Activated CD8-positive, alpha-beta T cell treated with anti-CD3 and anti-CD28 coated beads for 36 hours (primary cell): ENCODE measurements at regions not wholly inside any gene's neighbourhood (a gene's known extent, or its start where the extent isn't known, plus 50 kb on each side); places are given as distances from the start of the nearest gene placed in this dataset.

Experiments used
- ATAC-seq: fragments of 200-7000 bp; cut with Tn5 transposase; one replicate; pipeline ENCODE4 v1.10.0; 2021; ENCODE audit warnings: mild to moderate bottlenecking, moderate library complexity
- CTCF ChIA-PET: fragments of 350-600 bp; sonication (Branson Sonifier 250); formaldehyde crosslinking; loops from one replicate; lab custom pipeline; 2021; ENCODE audit warnings: antibody characterized with exemption; lab: Charles Lee
- POLR2A ChIA-PET: fragments of 350-600 bp; sonication (Branson Sonifier 250); formaldehyde crosslinking; loops from one replicate; lab custom pipeline; 2021; ENCODE audit warnings: antibody characterized with exemption; lab: Charles Lee
- DNase-seq: peaks from one replicate; pipeline ENCODE4 v3.0.0-alpha.2; 2020
- H3K27ac Mint-ChIP-seq: one replicate; pipeline ENCODE4 v1.8.0; 2021; ENCODE audit warnings: mild to moderate bottlenecking, mixed read lengths
- H3K27me3 Mint-ChIP-seq: one replicate; pipeline ENCODE4 v1.8.0; 2021; ENCODE audit warnings: mixed read lengths
- H3K36me3 Mint-ChIP-seq: one replicate; pipeline ENCODE4 v1.8.0; 2021; ENCODE audit warnings: low read depth, mixed read lengths
- H3K4me1 Mint-ChIP-seq: one replicate; pipeline ENCODE4 v1.8.0; 2021; ENCODE audit warnings: low read depth, mixed read lengths
- H3K4me3 Mint-ChIP-seq: one replicate; pipeline ENCODE4 v1.8.0; 2021; ENCODE audit warnings: mild to moderate bottlenecking, moderate library complexity, mixed read lengths
- H3K9me3 Mint-ChIP-seq: one replicate; pipeline ENCODE4 v1.8.0; 2021; ENCODE audit warnings: mixed read lengths
- CTCF ChIP-seq: fragments of 200-600 bp; IDR thresholded peaks from one replicate; pipeline ENCODE4 v1.8.0; 2022; ENCODE audit warnings: antibody characterized with exemption, mild to moderate bottlenecking
- intact Hi-C: fragments of 100-400 bp; cut with micrococcal nuclease; formaldehyde crosslinking; loops from one replicate; pipeline ENCODE4 v1.10.0; 2022

GRCh38 chr4:124851741-124852140 lies 139.2 kb upstream of the ANKRD50 start:
- Mint-ChIP-seq H3K4me3 (no peak overlapping the region), H3K9me3 (peaks cover 2% of the 10 kb centered on the region), H3K36me3 (no peaks in the 10 kb centered on the region), H3K4me1 (no peaks in the 10 kb centered on the region), H3K27me3 (no peaks in the 10 kb centered on the region), H3K27ac (no peak overlapping the region)
- intact Hi-C loops: no loop called here
- CTCF ChIA-PET: no interaction called here
- DNase-seq (no peak), ATAC-seq (no peak)
- no peak for TF ChIP-seq CTCF
- POLR2A ChIA-PET: no interaction called here

GRCh38 chr4:124846306-124846705 lies 133.8 kb upstream of the ANKRD50 start:
- TF ChIP-seq CTCF: no peak
- H3K4me1 Mint-ChIP-seq: no peaks in the 10 kb centered on the region
- intact Hi-C loops: no loop called here

GRCh38 chr4:124839786-124840390 lies 127.4 kb upstream of the ANKRD50 start:
- Mint-ChIP-seq H3K4me1 (no peaks in the 10 kb centered on the region), H3K27me3 (no peaks in the 10 kb centered on the region), H3K27ac (no peak overlapping the region), H3K9me3 (peaks cover 34% of the 10 kb centered on the region), H3K4me3 (no peak overlapping the region), H3K36me3 (no peaks in the 10 kb centered on the region)
- ATAC-seq (no peak), DNase-seq (no peak)
- POLR2A ChIA-PET: no interaction called here
- CTCF ChIA-PET: no interaction called here
- intact Hi-C loops: no loop called here
- no peak for TF ChIP-seq CTCF

More at GRCh38 chr4:124846306-124846705, 133.8 kb upstream of the ANKRD50 start:
- H3K27ac Mint-ChIP-seq: no peak overlapping the region
- ChIA-PET CTCF (no interaction called here), POLR2A (no interaction called here)
- no peaks in the 10 kb centered on the region for H3K36me3 Mint-ChIP-seq
- H3K27me3 Mint-ChIP-seq: no peaks in the 10 kb centered on the region
- H3K9me3 Mint-ChIP-seq: peaks cover 12% of the 10 kb centered on the region
- DNase-seq (no peak), ATAC-seq (no peak)
- H3K4me3 Mint-ChIP-seq: no peak overlapping the region

GRCh38 chr4:124833831-124834505 lies 121.4 kb upstream of the ANKRD50 start:
- intact Hi-C loops: no loop called here
- H3K36me3 Mint-ChIP-seq: no peaks in the 10 kb centered on the region
- CTCF ChIA-PET: no interaction called here

More at GRCh38 chr4:124833831-124834505, 121.4 kb upstream of the ANKRD50 start:
- POLR2A ChIA-PET: interaction anchor here (0.6 kb wide), 1 partner anchor 475 kb away, joined by 3 read pairs; no protein-coding TSS in a partner anchor
- no peak for TF ChIP-seq CTCF
- no peaks in the 10 kb centered on the region for H3K4me1 Mint-ChIP-seq
- ATAC-seq: no peak
- peaks cover 14% of the 10 kb centered on the region for H3K9me3 Mint-ChIP-seq
- no peak overlapping the region for H3K4me3 Mint-ChIP-seq
- DNase-seq: no peak
- no peaks in the 10 kb centered on the region for H3K27me3 Mint-ChIP-seq
- no peak overlapping the region for H3K27ac Mint-ChIP-seq
